GM12878 (cell line): ENCODE measurements at regions not wholly inside any gene's neighbourhood (a gene's known extent, or its start where the extent isn't known, plus 50 kb on each side); places are given as distances from the start of the nearest gene placed in this dataset.

ENCODE experiments used
- ATAC-seq: fragments of 200-7000 bp; cut with Tn5 transposase; 3 replicates; pipeline ENCODE4 v1.9.1; 2020; ENCODE audit warnings: mild to moderate bottlenecking, moderate library complexity
- BruUV-seq: library from RNA; stranded (reverse); fragments of 400-500 nt; replicated peaks from 2 replicates; lab custom pipeline; 2021; lab: Mats Ljungman, UMichigan
- CTCF ChIA-PET: fragments of 300-600 bp; sonication (Branson Sonifier 250); formaldehyde crosslinking; extraction: SDS; loops from one replicate; lab custom pipeline; 2021; ENCODE audit warnings: inconsistent platforms; lab: Yijun Ruan, JAX
- POLR2A ChIA-PET: fragments of 350-600 bp; formaldehyde crosslinking; extraction: SDS; loops from one replicate; lab custom pipeline; 2021; ENCODE audit warnings: inconsistent platforms; lab: Charles Lee
- RAD21 ChIA-PET: fragments of 300-600 bp; sonication (Branson Sonifier 250); formaldehyde crosslinking; loops from one replicate; lab custom pipeline; 2023; ENCODE audit warnings: antibody characterized with exemption; ENCODE audit not compliant: unreplicated experiment; lab: Charles Lee
- SMC1A ChIA-PET: fragments of 300-600 bp; sonication (Branson Sonifier 250); formaldehyde crosslinking; loops from one replicate; lab custom pipeline; 2023; ENCODE audit not compliant: unreplicated experiment, uncharacterized antibody; lab: Charles Lee
- DNase-seq: peaks from one replicate; pipeline ENCODE4 v3.0.0-alpha.2; 2011; ENCODE audit warnings: low read depth, low spot score
- FAIRE-seq: peaks from 3 replicates; lab custom pipeline; 2011; peaks lifted over from hg19 to GRCh38; lab: Jason Lieb, UNC
- H2AFZ ChIP-seq: 2 replicates; pipeline ENCODE4 v1.6.0; 2011; ENCODE audit warnings: low read depth, low read length, control low read depth; ENCODE audit not compliant: control insufficient read depth
- H3K27ac ChIP-seq: 2 replicates; pipeline ENCODE4 v1.5.1; 2011; ENCODE audit warnings: control low read depth; ENCODE audit not compliant: control insufficient read depth, insufficient read depth
- H3K27me3 ChIP-seq, 2 experiments: replicated peaks in 1 of 2; 2 replicates each; pipeline versions ENCODE4 v1.6.0 to v1.6.1; 2011; ENCODE audit warnings: low read length in 1 of 2; ENCODE audit not compliant: control insufficient read depth in 2 of 2, insufficient read depth in 2 of 2
- H3K36me3 ChIP-seq, 2 experiments: 2 replicates each; pipeline ENCODE4 v1.5.1; 2011; ENCODE audit warnings: low read length in 1 of 2; ENCODE audit not compliant: control insufficient read depth in 2 of 2, insufficient read depth in 2 of 2
- H3K4me1 ChIP-seq: 2 replicates; pipeline ENCODE4 v1.6.1; 2011; ENCODE audit warnings: mild to moderate bottlenecking, low read length, moderate library complexity, mixed read lengths; ENCODE audit not compliant: control insufficient read depth, insufficient read depth
- H3K4me2 ChIP-seq: 2 replicates; pipeline ENCODE4 v1.6.0; 2011; ENCODE audit warnings: control low read depth; ENCODE audit not compliant: control insufficient read depth, insufficient read depth
- H3K4me3 ChIP-seq: fragments of 200-600 bp; sonication (generic); 2 replicates; pipeline ENCODE4 v1.5.1; 2016
- H3K79me2 ChIP-seq: 2 replicates; pipeline ENCODE4 v1.6.0; 2011; ENCODE audit warnings: low read length; ENCODE audit not compliant: control insufficient read depth, insufficient read depth
- H3K9ac ChIP-seq: 2 replicates; pipeline ENCODE4 v1.8.0; 2011; ENCODE audit warnings: low read length, control low read depth, mixed read lengths; ENCODE audit not compliant: control insufficient read depth, insufficient read depth
- H3K9me3 ChIP-seq: replicated peaks from 3 replicates; pipeline ENCODE4 v1.5.1; 2011; ENCODE audit warnings: mild to moderate bottlenecking, low read length; ENCODE audit not compliant: control insufficient read depth, insufficient read depth
- H4K20me1 ChIP-seq: 2 replicates; pipeline ENCODE4 v1.6.0; 2011; ENCODE audit not compliant: control insufficient read depth, insufficient read depth
- HDGF ChIP-seq: fragments of 450-650 bp; IDR thresholded peaks from 2 replicates; pipeline ENCODE4 v1.6.1; 2016; ENCODE audit warnings: antibody characterized with exemption
- KAT2A ChIP-seq: conservative IDR thresholded peaks from 2 replicates; pipeline ENCODE4 v1.6.1; 2011; ENCODE audit warnings: low read depth, low read length; ENCODE audit not compliant: control insufficient read depth
- SIN3A ChIP-seq: IDR thresholded peaks from 2 replicates; pipeline ENCODE4 v1.6.1; 2012; ENCODE audit warnings: low read depth, low read length, improper control_type of control experiment
- TBL1XR1 ChIP-seq: IDR thresholded peaks from 2 replicates; pipeline ENCODE4 v1.6.1; 2012; ENCODE audit warnings: low read depth, low read length, improper control_type of control experiment
- WGBS: methylation state at CpG from one replicate; pipeline ENCODE4 v1.1.6; 2016; ENCODE audit warnings: low lambda C conversion rate; ENCODE audit not compliant: insufficient replicate concordance, insufficient coverage; ENCODE audit errors: missing lambda C conversion rate; 5-methylcytosine and 5-hydroxymethylcytosine counted together
- in situ Hi-C: fragments of 300-500 bp; cut with MboI; formaldehyde crosslinking; loops from 9 replicates; pipeline ENCODE4 v1.14.3; 2018; ENCODE audit warnings: mixed read lengths
- intact Hi-C: fragments of 100-400 bp; cut with micrococcal nuclease; formaldehyde crosslinking; loops from one replicate; pipeline ENCODE4 v1.14.2; 2022; ENCODE audit not compliant: unreplicated experiment
- TF ChIP-seq, protein P1 (sequence below): fragments of 450-650 bp; formaldehyde crosslinking; IDR thresholded peaks from 2 replicates; pipeline ENCODE4 v1.5.0; 2022; ENCODE audit warnings: mild to moderate bottlenecking, missing genetic modification characterization
- TF ChIP-seq, protein P2 (sequence below): fragments of 450-650 bp; IDR thresholded peaks from 2 replicates; pipeline ENCODE4 v1.6.1; 2017; ENCODE audit warnings: low read depth, mild to moderate bottlenecking, moderate library complexity
- TF ChIP-seq, protein P3 (sequence below): fragments of 450-650 bp; formaldehyde crosslinking; IDR thresholded peaks from 2 replicates; pipeline ENCODE4 v1.4.0; 2020; ENCODE audit warnings: mild to moderate bottlenecking, moderate library complexity

DNA sequence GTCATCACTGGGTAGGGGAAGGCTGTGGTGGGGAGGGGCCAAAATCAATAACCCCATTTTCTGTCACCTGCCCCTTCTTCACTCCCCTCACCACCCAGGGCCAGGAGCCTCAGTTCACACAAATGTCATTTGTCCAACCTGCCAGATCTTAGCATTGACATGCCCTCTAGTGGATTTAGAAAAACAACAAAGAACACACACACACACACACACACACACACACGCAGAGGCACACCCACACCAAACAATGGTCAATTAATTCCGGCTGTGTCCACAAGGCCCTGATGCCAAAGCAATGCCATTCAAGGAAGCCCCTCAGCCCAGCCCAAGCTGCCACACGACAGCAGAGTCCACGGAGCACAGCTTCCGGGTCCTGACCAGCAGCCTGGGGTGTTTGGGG, 68.4 kb downstream of the NOG start:
- no peaks in the 10 kb centered on the region for H3K79me2 ChIP-seq
- ATAC-seq (no peak), FAIRE-seq (no peak), DNase-seq (no peak)
- no peaks in the 10 kb centered on the region for H3K36me3 ChIP-seq
- H3K4me2 ChIP-seq: no peak overlapping the region
- H3K9ac ChIP-seq: no peak overlapping the region
- no peak overlapping the region for H3K4me3 ChIP-seq
- intact Hi-C loops (no loop called here), in situ Hi-C loops (no loop called here)
- H4K20me1 ChIP-seq: no peaks in the 10 kb centered on the region
- BruUV-seq: no TSS peak
- no peaks in the 10 kb centered on the region; the same call in 2 of the 3 replicates for H3K9me3 ChIP-seq
- SMC1A ChIA-PET: no interaction called here
- H3K27me3 ChIP-seq: no peaks in the 10 kb centered on the region
- WGBS: 42% methylated on average over 5 of the region's 5 CpGs
- RAD21 ChIA-PET: no interaction called here
- CTCF ChIA-PET: interaction anchor here (0.7 kb wide), 1 partner anchor 10 kb away, joined by 3 read pairs; no protein-coding TSS in a partner anchor
- TF ChIP-seq TBL1XR1 (no peak), HDGF (no peak), KAT2A (no peak), SIN3A (no peak)
- TF ChIP-seq, protein P1, sequence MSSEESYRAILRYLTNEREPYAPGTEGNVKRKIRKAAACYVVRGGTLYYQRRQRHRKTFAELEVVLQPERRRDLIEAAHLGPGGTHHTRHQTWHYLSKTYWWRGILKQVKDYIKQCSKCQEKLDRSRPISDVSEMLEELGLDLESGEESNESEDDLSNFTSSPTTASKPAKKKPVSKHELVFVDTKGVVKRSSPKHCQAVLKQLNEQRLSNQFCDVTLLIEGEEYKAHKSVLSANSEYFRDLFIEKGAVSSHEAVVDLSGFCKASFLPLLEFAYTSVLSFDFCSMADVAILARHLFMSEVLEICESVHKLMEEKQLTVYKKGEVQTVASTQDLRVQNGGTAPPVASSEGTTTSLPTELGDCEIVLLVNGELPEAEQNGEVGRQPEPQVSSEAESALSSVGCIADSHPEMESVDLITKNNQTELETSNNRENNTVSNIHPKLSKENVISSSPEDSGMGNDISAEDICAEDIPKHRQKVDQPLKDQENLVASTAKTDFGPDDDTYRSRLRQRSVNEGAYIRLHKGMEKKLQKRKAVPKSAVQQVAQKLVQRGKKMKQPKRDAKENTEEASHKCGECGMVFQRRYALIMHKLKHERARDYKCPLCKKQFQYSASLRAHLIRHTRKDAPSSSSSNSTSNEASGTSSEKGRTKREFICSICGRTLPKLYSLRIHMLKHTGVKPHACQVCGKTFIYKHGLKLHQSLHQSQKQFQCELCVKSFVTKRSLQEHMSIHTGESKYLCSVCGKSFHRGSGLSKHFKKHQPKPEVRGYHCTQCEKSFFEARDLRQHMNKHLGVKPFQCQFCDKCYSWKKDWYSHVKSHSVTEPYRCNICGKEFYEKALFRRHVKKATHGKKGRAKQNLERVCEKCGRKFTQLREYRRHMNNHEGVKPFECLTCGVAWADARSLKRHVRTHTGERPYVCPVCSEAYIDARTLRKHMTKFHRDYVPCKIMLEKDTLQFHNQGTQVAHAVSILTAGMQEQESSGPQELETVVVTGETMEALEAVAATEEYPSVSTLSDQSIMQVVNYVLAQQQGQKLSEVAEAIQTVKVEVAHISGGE: no peak
- TF ChIP-seq, protein P2, sequence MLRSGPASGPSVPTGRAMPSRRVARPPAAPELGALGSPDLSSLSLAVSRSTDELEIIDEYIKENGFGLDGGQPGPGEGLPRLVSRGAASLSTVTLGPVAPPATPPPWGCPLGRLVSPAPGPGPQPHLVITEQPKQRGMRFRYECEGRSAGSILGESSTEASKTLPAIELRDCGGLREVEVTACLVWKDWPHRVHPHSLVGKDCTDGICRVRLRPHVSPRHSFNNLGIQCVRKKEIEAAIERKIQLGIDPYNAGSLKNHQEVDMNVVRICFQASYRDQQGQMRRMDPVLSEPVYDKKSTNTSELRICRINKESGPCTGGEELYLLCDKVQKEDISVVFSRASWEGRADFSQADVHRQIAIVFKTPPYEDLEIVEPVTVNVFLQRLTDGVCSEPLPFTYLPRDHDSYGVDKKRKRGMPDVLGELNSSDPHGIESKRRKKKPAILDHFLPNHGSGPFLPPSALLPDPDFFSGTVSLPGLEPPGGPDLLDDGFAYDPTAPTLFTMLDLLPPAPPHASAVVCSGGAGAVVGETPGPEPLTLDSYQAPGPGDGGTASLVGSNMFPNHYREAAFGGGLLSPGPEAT: no peak
- TF ChIP-seq, protein P3, sequence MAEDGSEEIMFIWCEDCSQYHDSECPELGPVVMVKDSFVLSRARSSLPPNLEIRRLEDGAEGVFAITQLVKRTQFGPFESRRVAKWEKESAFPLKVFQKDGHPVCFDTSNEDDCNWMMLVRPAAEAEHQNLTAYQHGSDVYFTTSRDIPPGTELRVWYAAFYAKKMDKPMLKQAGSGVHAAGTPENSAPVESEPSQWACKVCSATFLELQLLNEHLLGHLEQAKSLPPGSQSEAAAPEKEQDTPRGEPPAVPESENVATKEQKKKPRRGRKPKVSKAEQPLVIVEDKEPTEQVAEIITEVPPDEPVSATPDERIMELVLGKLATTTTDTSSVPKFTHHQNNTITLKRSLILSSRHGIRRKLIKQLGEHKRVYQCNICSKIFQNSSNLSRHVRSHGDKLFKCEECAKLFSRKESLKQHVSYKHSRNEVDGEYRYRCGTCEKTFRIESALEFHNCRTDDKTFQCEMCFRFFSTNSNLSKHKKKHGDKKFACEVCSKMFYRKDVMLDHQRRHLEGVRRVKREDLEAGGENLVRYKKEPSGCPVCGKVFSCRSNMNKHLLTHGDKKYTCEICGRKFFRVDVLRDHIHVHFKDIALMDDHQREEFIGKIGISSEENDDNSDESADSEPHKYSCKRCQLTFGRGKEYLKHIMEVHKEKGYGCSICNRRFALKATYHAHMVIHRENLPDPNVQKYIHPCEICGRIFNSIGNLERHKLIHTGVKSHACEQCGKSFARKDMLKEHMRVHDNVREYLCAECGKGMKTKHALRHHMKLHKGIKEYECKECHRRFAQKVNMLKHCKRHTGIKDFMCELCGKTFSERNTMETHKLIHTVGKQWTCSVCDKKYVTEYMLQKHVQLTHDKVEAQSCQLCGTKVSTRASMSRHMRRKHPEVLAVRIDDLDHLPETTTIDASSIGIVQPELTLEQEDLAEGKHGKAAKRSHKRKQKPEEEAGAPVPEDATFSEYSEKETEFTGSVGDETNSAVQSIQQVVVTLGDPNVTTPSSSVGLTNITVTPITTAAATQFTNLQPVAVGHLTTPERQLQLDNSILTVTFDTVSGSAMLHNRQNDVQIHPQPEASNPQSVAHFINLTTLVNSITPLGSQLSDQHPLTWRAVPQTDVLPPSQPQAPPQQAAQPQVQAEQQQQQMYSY (CRISPR knock-in tag): no peak
- TF ChIP-seq, all 136 proteins: peak for 0
- POLR2A ChIA-PET: no interaction called here
- H3K27ac ChIP-seq: no peak overlapping the region
- H3K4me1 ChIP-seq: no peaks in the 10 kb centered on the region
- no peak overlapping the region for H2AFZ ChIP-seq
